ENCODE measurements at regions not wholly inside any gene's neighbourhood (a gene's known extent, or its start where the extent isn't known, plus 50 kb on each side); places are given as distances from the start of the nearest gene placed in this dataset.
A peak's percentile ranks its signal among the peaks of the same experiment; 100 is the strongest.

- H3K4me3 ChIP-seq (ENCODE audit: control insufficient read depth in 2 of 3, extremely low read depth in 1 of 3, insufficient read depth in 2 of 3, low read depth in 1 of 3, low read length in 3 of 3), result no peak overlapping the region
- no peak overlapping the region for H3K4me2 ChIP-seq (ENCODE audit: control insufficient read depth, extremely low read depth, insufficient read depth, low read depth, low read length)
- H4K20me1 ChIP-seq (ENCODE audit: control insufficient read depth, extremely low read depth, insufficient read depth, low read length), result no peaks in the 10 kb centered on the region
- H3K27ac ChIP-seq (ENCODE audit: control insufficient read depth, insufficient read depth, low read length), result no peak overlapping the region
- H3K9me3 ChIP-seq (ENCODE audit: control insufficient read depth, low read depth, low read length), result no peaks in the 10 kb centered on the region
- H3K9ac ChIP-seq (ENCODE audit: control insufficient read depth, extremely low read depth, insufficient read depth, low read length), result no peak overlapping the region
- DNase-seq (ENCODE audit: low read depth, low spot score), result no peak
- H3K9me1 ChIP-seq (ENCODE audit: control insufficient read depth, extremely low read depth, insufficient read depth, low read length), result no peaks in the 10 kb centered on the region
- no peaks in the 10 kb centered on the region for H3K79me2 ChIP-seq (ENCODE audit: control insufficient read depth, insufficient read depth, low read length)
- dilution Hi-C loops (cut with MboI; ENCODE audit: extremely low pct_ligation_motif_present, low sequenced_read_pairs), result no loop called here
- TF ChIP-seq EZH2 (IDR thresholded peaks at IDR 0.05; ENCODE audit: low read length), result no peak
- H2AFZ ChIP-seq (ENCODE audit: control insufficient read depth, low read length), result no peak overlapping the region
- H3K27me3 ChIP-seq (ENCODE audit: control insufficient read depth, extremely low read depth, insufficient read depth, low read length), result peaks cover 7% of the 10 kb centered on the region
- no peaks in the 10 kb centered on the region for H3K4me1 ChIP-seq (ENCODE audit: control insufficient read depth, extremely low read depth, insufficient read depth, low read length)
- no peak for FAIRE-seq
- H3K36me3 ChIP-seq (ENCODE audit: control insufficient read depth in 2 of 2, extremely low read depth in 1 of 2, insufficient read depth in 2 of 2, low read length in 2 of 2), result no peaks in the 10 kb centered on the region
Observed at GRCh38 chr2:136420346-136420745, 302.4 kb upstream of the CXCR4 start.

DNA sequence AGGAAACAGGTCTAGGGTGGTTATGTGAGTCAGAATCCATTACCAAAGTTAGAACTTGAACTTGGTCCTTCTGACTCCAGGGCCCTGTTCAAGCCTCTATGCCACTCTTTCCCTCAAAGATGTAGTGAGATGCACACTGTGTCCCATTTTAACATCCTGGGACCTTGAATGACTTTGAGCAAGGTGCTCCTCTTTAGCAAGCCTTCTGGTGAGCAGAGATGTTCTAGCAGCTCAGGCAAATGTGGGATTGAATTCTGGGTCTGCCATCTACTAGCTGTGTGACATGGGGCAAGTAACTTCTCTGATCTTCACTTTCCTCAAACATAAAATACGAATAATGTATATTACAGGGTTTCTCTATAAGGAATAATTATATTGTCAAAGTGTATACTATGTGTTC lies 294.0 kb upstream of the CXCR4 start:
- H3K27ac ChIP-seq (ENCODE audit: control insufficient read depth, insufficient read depth, low read length), result no peak overlapping the region
- H3K9ac ChIP-seq (ENCODE audit: control insufficient read depth, extremely low read depth, insufficient read depth, low read length), result no peak overlapping the region
- DNase-seq (ENCODE audit: low read depth, low spot score) (no peak), FAIRE-seq (no peak)
- no peaks in the 10 kb centered on the region for H4K20me1 ChIP-seq (ENCODE audit: control insufficient read depth, extremely low read depth, insufficient read depth, low read length)
- H3K27me3 ChIP-seq (ENCODE audit: control insufficient read depth, extremely low read depth, insufficient read depth, low read length), result no peaks in the 10 kb centered on the region
- dilution Hi-C loops (cut with MboI; ENCODE audit: extremely low pct_ligation_motif_present, low sequenced_read_pairs), result no loop called here
- H3K79me2 ChIP-seq (ENCODE audit: control insufficient read depth, insufficient read depth, low read length), result no peaks in the 10 kb centered on the region
- H3K36me3 ChIP-seq (ENCODE audit: control insufficient read depth in 2 of 2, extremely low read depth in 1 of 2, insufficient read depth in 2 of 2, low read length in 2 of 2), result no peaks in the 10 kb centered on the region
- H3K9me1 ChIP-seq (ENCODE audit: control insufficient read depth, extremely low read depth, insufficient read depth, low read length), result no peaks in the 10 kb centered on the region
- no peak overlapping the region for H3K4me2 ChIP-seq (ENCODE audit: control insufficient read depth, extremely low read depth, insufficient read depth, low read depth, low read length)
- H3K4me1 ChIP-seq (ENCODE audit: control insufficient read depth, extremely low read depth, insufficient read depth, low read length), result peaks cover 17% of the 10 kb centered on the region
- no peaks in the 10 kb centered on the region for H3K9me3 ChIP-seq (ENCODE audit: control insufficient read depth, low read depth, low read length)
- no peak overlapping the region for H2AFZ ChIP-seq (ENCODE audit: control insufficient read depth, low read length)
- no peak overlapping the region for H3K4me3 ChIP-seq (ENCODE audit: control insufficient read depth in 2 of 3, extremely low read depth in 1 of 3, insufficient read depth in 2 of 3, low read depth in 1 of 3, low read length in 3 of 3)
- TF ChIP-seq EZH2 (IDR thresholded peaks at IDR 0.05; ENCODE audit: low read length), result no peak
- TF ChIP-seq, protein P1, sequence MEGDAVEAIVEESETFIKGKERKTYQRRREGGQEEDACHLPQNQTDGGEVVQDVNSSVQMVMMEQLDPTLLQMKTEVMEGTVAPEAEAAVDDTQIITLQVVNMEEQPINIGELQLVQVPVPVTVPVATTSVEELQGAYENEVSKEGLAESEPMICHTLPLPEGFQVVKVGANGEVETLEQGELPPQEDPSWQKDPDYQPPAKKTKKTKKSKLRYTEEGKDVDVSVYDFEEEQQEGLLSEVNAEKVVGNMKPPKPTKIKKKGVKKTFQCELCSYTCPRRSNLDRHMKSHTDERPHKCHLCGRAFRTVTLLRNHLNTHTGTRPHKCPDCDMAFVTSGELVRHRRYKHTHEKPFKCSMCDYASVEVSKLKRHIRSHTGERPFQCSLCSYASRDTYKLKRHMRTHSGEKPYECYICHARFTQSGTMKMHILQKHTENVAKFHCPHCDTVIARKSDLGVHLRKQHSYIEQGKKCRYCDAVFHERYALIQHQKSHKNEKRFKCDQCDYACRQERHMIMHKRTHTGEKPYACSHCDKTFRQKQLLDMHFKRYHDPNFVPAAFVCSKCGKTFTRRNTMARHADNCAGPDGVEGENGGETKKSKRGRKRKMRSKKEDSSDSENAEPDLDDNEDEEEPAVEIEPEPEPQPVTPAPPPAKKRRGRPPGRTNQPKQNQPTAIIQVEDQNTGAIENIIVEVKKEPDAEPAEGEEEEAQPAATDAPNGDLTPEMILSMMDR (optimal IDR thresholded peaks at IDR 0.05 in 1 of 3, IDR thresholded peaks at IDR 0.05 in 1 of 3, conservative IDR thresholded peaks at IDR 0.05 in 1 of 3; ENCODE audit: extremely low read depth in 1 of 3, insufficient read depth in 2 of 3, low read length in 3 of 3), result no peak

DNA sequence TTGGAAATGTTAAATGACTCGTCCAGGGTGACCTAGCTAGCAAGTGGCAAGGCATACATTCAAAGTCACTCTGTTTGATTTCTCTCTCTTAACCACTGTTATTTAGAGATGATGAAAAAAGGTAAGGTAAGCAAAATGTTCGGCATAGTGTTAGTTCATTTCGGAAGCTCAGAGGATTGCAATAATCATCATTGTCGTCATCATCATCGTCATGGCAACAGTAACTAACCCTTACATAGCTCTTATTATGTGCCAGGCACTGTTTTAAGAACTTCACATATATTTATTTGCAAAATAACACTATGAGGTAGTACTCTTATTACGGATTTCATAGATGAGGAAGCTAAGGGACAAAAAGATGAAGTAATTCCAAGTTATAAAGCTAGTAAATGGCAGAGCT lies 292.7 kb upstream of the CXCR4 start:
- H3K27me3 ChIP-seq (ENCODE audit: control insufficient read depth, extremely low read depth, insufficient read depth, low read length), result no peaks in the 10 kb centered on the region

More for the DNA sequence above, 292.7 kb upstream of the CXCR4 start:
- no peak overlapping the region for H3K4me3 ChIP-seq (ENCODE audit: control insufficient read depth in 2 of 3, extremely low read depth in 1 of 3, insufficient read depth in 2 of 3, low read depth in 1 of 3, low read length in 3 of 3)
- DNase-seq (ENCODE audit: low read depth, low spot score) (no peak), FAIRE-seq (peak; percentile 43)
- dilution Hi-C loops (cut with MboI; ENCODE audit: extremely low pct_ligation_motif_present, low sequenced_read_pairs), result no loop called here
- TF ChIP-seq, protein P1 (optimal IDR thresholded peaks at IDR 0.05 in 1 of 3, IDR thresholded peaks at IDR 0.05 in 1 of 3, conservative IDR thresholded peaks at IDR 0.05 in 1 of 3; ENCODE audit: extremely low read depth in 1 of 3, insufficient read depth in 2 of 3, low read length in 3 of 3), result no peak
- TF ChIP-seq EZH2 (IDR thresholded peaks at IDR 0.05; ENCODE audit: low read length), result no peak
- H3K36me3 ChIP-seq (ENCODE audit: control insufficient read depth in 2 of 2, extremely low read depth in 1 of 2, insufficient read depth in 2 of 2, low read length in 2 of 2), result no peaks in the 10 kb centered on the region
- no peaks in the 10 kb centered on the region for H4K20me1 ChIP-seq (ENCODE audit: control insufficient read depth, extremely low read depth, insufficient read depth, low read length)
- no peak overlapping the region for H2AFZ ChIP-seq (ENCODE audit: control insufficient read depth, low read length)
- peaks cover 17% of the 10 kb centered on the region for H3K4me1 ChIP-seq (ENCODE audit: control insufficient read depth, extremely low read depth, insufficient read depth, low read length)
- no peaks in the 10 kb centered on the region for H3K9me3 ChIP-seq (ENCODE audit: control insufficient read depth, low read depth, low read length)
- no peak overlapping the region for H3K27ac ChIP-seq (ENCODE audit: control insufficient read depth, insufficient read depth, low read length)
- no peak overlapping the region for H3K4me2 ChIP-seq (ENCODE audit: control insufficient read depth, extremely low read depth, insufficient read depth, low read depth, low read length)
- no peak overlapping the region for H3K9ac ChIP-seq (ENCODE audit: control insufficient read depth, extremely low read depth, insufficient read depth, low read length)
- no peaks in the 10 kb centered on the region for H3K9me1 ChIP-seq (ENCODE audit: control insufficient read depth, extremely low read depth, insufficient read depth, low read length)
- H3K79me2 ChIP-seq (ENCODE audit: control insufficient read depth, insufficient read depth, low read length), result no peaks in the 10 kb centered on the region

Measured in keratinocyte (primary cell).